ENCODE measurements at regions not wholly inside any gene's neighbourhood (a gene's known extent, or its start where the extent isn't known, plus 50 kb on each side); places are given as distances from the start of the nearest gene placed in this dataset.

GRCh38 chr9:86470326-86470725 lies 116.1 kb upstream of the TUT7 start:
- ChIA-PET CTCF (interaction anchor here (1.1 kb wide), 1 partner anchor 56 kb away, joined by 5 read pairs; no protein-coding TSS in a partner anchor), POLR2A (no interaction called here)
- Mint-ChIP-seq H3K36me3 (ENCODE audit: low read depth) (no peaks in the 10 kb centered on the region), H3K9me3 (ENCODE audit: low read depth) (no peaks in the 10 kb centered on the region), H3K27me3 (peaks cover 17% of the 10 kb centered on the region), H3K4me1 (no peaks in the 10 kb centered on the region), H3K4me3 (no peak overlapping the region), H3K27ac (no peak overlapping the region)
- intact Hi-C loops (cut with DNase I, micrococcal nuclease), result no loop called here
- ATAC-seq (no peak), DNase-seq (no peak)

- Mint-ChIP-seq H3K27me3 (peaks cover 17% of the 10 kb centered on the region), H3K9me3 (ENCODE audit: low read depth) (no peaks in the 10 kb centered on the region), H3K4me1 (no peaks in the 10 kb centered on the region), H3K4me3 (no peak overlapping the region), H3K27ac (no peak overlapping the region), H3K36me3 (ENCODE audit: low read depth) (no peaks in the 10 kb centered on the region)
- ATAC-seq (no peak), DNase-seq (no peak)
- ChIA-PET CTCF (interaction anchor here (1.1 kb wide), 1 partner anchor 55 kb away, joined by 5 read pairs; no protein-coding TSS in a partner anchor), POLR2A (no interaction called here)
- intact Hi-C loops (cut with DNase I, micrococcal nuclease), result no loop called here
Observed at GRCh38 chr9:86469476-86470250, 115.5 kb upstream of the TUT7 start.

- CTCF ChIA-PET, result no interaction called here
- Mint-ChIP-seq H3K27ac (no peak overlapping the region), H3K27me3 (peaks cover 9% of the 10 kb centered on the region), H3K4me1 (no peaks in the 10 kb centered on the region), H3K9me3 (ENCODE audit: low read depth) (no peaks in the 10 kb centered on the region), H3K36me3 (ENCODE audit: low read depth) (no peaks in the 10 kb centered on the region), H3K4me3 (no peak overlapping the region)
- ATAC-seq (no peak), DNase-seq (no peak)
- POLR2A ChIA-PET, result no interaction called here
- intact Hi-C loops (cut with DNase I, micrococcal nuclease), result no loop called here
Observed at GRCh38 chr9:86464242-86464641, 110.0 kb upstream of the TUT7 start.

GRCh38 chr9:86460216-86461002 lies 106.2 kb upstream of the TUT7 start:
- H3K27ac Mint-ChIP-seq, result no peak overlapping the region
- peaks cover 4% of the 10 kb centered on the region for H3K27me3 Mint-ChIP-seq
- ChIA-PET POLR2A (no interaction called here), CTCF (no interaction called here)
- DNase-seq (no peak), ATAC-seq (no peak)
- H3K9me3 Mint-ChIP-seq (ENCODE audit: low read depth), result no peaks in the 10 kb centered on the region
- no peaks in the 10 kb centered on the region for H3K36me3 Mint-ChIP-seq (ENCODE audit: low read depth)
- no peaks in the 10 kb centered on the region for H3K4me1 Mint-ChIP-seq
- intact Hi-C loops (cut with DNase I, micrococcal nuclease), result no loop called here
- H3K4me3 Mint-ChIP-seq, result no peak overlapping the region

- Mint-ChIP-seq H3K9me3 (ENCODE audit: low read depth) (no peaks in the 10 kb centered on the region), H3K27me3 (peaks cover 4% of the 10 kb centered on the region), H3K4me1 (no peaks in the 10 kb centered on the region), H3K4me3 (no peak overlapping the region), H3K27ac (no peak overlapping the region), H3K36me3 (ENCODE audit: low read depth) (no peaks in the 10 kb centered on the region)
- DNase-seq, result no peak
- ChIA-PET CTCF (no interaction called here), POLR2A (no interaction called here)
- intact Hi-C loops (cut with DNase I, micrococcal nuclease), result no loop called here
- ATAC-seq, result no peak
Observed at GRCh38 chr9:86459599-86460155, 105.5 kb upstream of the TUT7 start.

GRCh38 chr9:86459191-86459590 lies 105.0 kb upstream of the TUT7 start:
- intact Hi-C loops (cut with DNase I, micrococcal nuclease), result no loop called here
- no peak for ATAC-seq
- POLR2A ChIA-PET, result no interaction called here

GRCh38 chr9:86458191-86458855 lies 104.1 kb upstream of the TUT7 start:
- ChIA-PET CTCF (interaction anchor here (0.9 kb wide), 1 partner anchor 25 kb away, joined by 3 read pairs; no protein-coding TSS in a partner anchor), POLR2A (no interaction called here)
- no peak for DNase-seq
- no peaks in the 10 kb centered on the region for H3K4me1 Mint-ChIP-seq
- intact Hi-C loops (cut with DNase I, micrococcal nuclease), result no loop called here
- no peak overlapping the region for H3K27ac Mint-ChIP-seq
- no peak for ATAC-seq
- H3K36me3 Mint-ChIP-seq (ENCODE audit: low read depth), result no peaks in the 10 kb centered on the region
- H3K27me3 Mint-ChIP-seq, result peaks cover 5% of the 10 kb centered on the region
- no peak overlapping the region for H3K4me3 Mint-ChIP-seq
- no peaks in the 10 kb centered on the region for H3K9me3 Mint-ChIP-seq (ENCODE audit: low read depth)

More at GRCh38 chr9:86459191-86459590, 105.0 kb upstream of the TUT7 start:
- peaks cover 4% of the 10 kb centered on the region for H3K27me3 Mint-ChIP-seq
- H3K36me3 Mint-ChIP-seq (ENCODE audit: low read depth), result no peaks in the 10 kb centered on the region
- CTCF ChIA-PET, result no interaction called here
- no peak for DNase-seq
- no peak overlapping the region for H3K27ac Mint-ChIP-seq
- H3K4me1 Mint-ChIP-seq, result no peaks in the 10 kb centered on the region
- H3K9me3 Mint-ChIP-seq (ENCODE audit: low read depth), result no peaks in the 10 kb centered on the region
- no peak overlapping the region for H3K4me3 Mint-ChIP-seq

GRCh38 chr9:86456416-86456815 lies 102.2 kb upstream of the TUT7 start:
- no peak for ATAC-seq
- Mint-ChIP-seq H3K27me3 (peaks cover 5% of the 10 kb centered on the region), H3K9me3 (ENCODE audit: low read depth) (no peaks in the 10 kb centered on the region), H3K4me3 (no peak overlapping the region), H3K27ac (no peak overlapping the region), H3K4me1 (no peaks in the 10 kb centered on the region), H3K36me3 (ENCODE audit: low read depth) (no peaks in the 10 kb centered on the region)
- intact Hi-C loops (cut with DNase I, micrococcal nuclease), result no loop called here
- DNase-seq, result no peak
- CTCF ChIA-PET, result no interaction called here
- POLR2A ChIA-PET, result no interaction called here

- peaks cover 5% of the 10 kb centered on the region for H3K27me3 Mint-ChIP-seq
- no peak for ATAC-seq
- no peak for DNase-seq
- CTCF ChIA-PET, result no interaction called here
- no peaks in the 10 kb centered on the region for H3K36me3 Mint-ChIP-seq (ENCODE audit: low read depth)
- no peaks in the 10 kb centered on the region for H3K4me1 Mint-ChIP-seq
- H3K4me3 Mint-ChIP-seq, result no peak overlapping the region
- no peak overlapping the region for H3K27ac Mint-ChIP-seq
- H3K9me3 Mint-ChIP-seq (ENCODE audit: low read depth), result no peaks in the 10 kb centered on the region
- intact Hi-C loops (cut with DNase I, micrococcal nuclease), result no loop called here
- POLR2A ChIA-PET, result no interaction called here
Observed at GRCh38 chr9:86454701-86455615, 100.7 kb upstream of the TUT7 start.

- no peak overlapping the region for H3K4me3 Mint-ChIP-seq
- H3K36me3 Mint-ChIP-seq (ENCODE audit: low read depth), result no peaks in the 10 kb centered on the region
- peaks cover 5% of the 10 kb centered on the region for H3K27me3 Mint-ChIP-seq
- H3K4me1 Mint-ChIP-seq, result no peaks in the 10 kb centered on the region
- intact Hi-C loops (cut with DNase I, micrococcal nuclease), result no loop called here
- H3K27ac Mint-ChIP-seq, result no peak overlapping the region
- ChIA-PET CTCF (interaction anchor here (0.7 kb wide), 1 partner anchor 38 kb away, joined by 3 read pairs; no protein-coding TSS in a partner anchor), POLR2A (no interaction called here)
- no peaks in the 10 kb centered on the region for H3K9me3 Mint-ChIP-seq (ENCODE audit: low read depth)
- ATAC-seq (no peak), DNase-seq (no peak)
Observed at GRCh38 chr9:86452201-86452828, 98.1 kb upstream of the TUT7 start.

Measured in activated CD4-positive, alpha-beta T cell treated with anti-CD3 and anti-CD28 coated beads for 36 hours (primary cell).